Middle frontal gyrus (tissue), 1 donor: ENCODE measurements at regions not wholly inside any gene's neighbourhood (a gene's known extent, or its start where the extent isn't known, plus 50 kb on each side); places are given as distances from the start of the nearest gene placed in this dataset.

Experiments
- DNase-seq: peaks from one replicate; pipeline ENCODE4 v3.0.0-alpha.2; 2015; ENCODE audit warnings: low spot score; ENCODE audit errors: extremely low spot score

- no peak for DNase-seq
Observed at GRCh38 chr9:29656641-29657406, 2083.5 kb upstream of the C9orf72 start.

GRCh38 chr9:29657821-29658220, 2084.5 kb upstream of the C9orf72 start:
- DNase-seq: no peak

GRCh38 chr9:29659014-29659413, 2085.7 kb upstream of the C9orf72 start:
- no peak for DNase-seq

GRCh38 chr9:29659736-29660135, 2086.5 kb upstream of the C9orf72 start:
- no peak for DNase-seq

- no peak for DNase-seq
Observed at GRCh38 chr9:29668732-29669131, 2095.5 kb upstream of the C9orf72 start.

GRCh38 chr9:29669613-29670012, 2096.3 kb upstream of the C9orf72 start:
- no peak for DNase-seq

- DNase-seq: no peak
Observed at GRCh38 chr9:29685531-29685930, 2112.2 kb upstream of the C9orf72 start.

- DNase-seq: no peak
Observed at GRCh38 chr9:29691145-29691544, 2117.9 kb upstream of the C9orf72 start.

- DNase-seq: no peak
Observed at GRCh38 chr9:29691758-29692407, 2118.6 kb upstream of the C9orf72 start.

- DNase-seq: no peak
Observed at GRCh38 chr9:29697011-29697410, 2123.7 kb upstream of the C9orf72 start.

- DNase-seq: no peak
Observed at GRCh38 chr9:29701559-29701958, 2128.3 kb upstream of the C9orf72 start.

- DNase-seq: no peak
Observed at GRCh38 chr9:29701971-29702370, 2128.7 kb upstream of the C9orf72 start.

- DNase-seq: no peak
Observed at GRCh38 chr9:29714860-29715259, 2141.6 kb upstream of the C9orf72 start.

- DNase-seq: no peak
Observed at GRCh38 chr9:29717631-29718030, 2144.3 kb upstream of the C9orf72 start.

GRCh38 chr9:29730163-29730562, 2156.9 kb upstream of the C9orf72 start:
- no peak for DNase-seq

GRCh38 chr9:29740518-29740917, 2167.2 kb upstream of the C9orf72 start:
- DNase-seq: no peak

GRCh38 chr9:29741169-29741568, 2167.9 kb upstream of the C9orf72 start:
- no peak for DNase-seq

- DNase-seq: no peak
Observed at GRCh38 chr9:29750062-29750461, 2176.8 kb upstream of the C9orf72 start.

GRCh38 chr9:29751226-29751625, 2177.9 kb upstream of the C9orf72 start:
- no peak for DNase-seq

GRCh38 chr9:29753638-29754037, 2180.4 kb upstream of the C9orf72 start:
- no peak for DNase-seq

GRCh38 chr9:29769019-29769418, 2195.7 kb upstream of the C9orf72 start:
- DNase-seq: no peak

GRCh38 chr9:29773676-29774075, 2200.4 kb upstream of the C9orf72 start:
- DNase-seq: no peak

- no peak for DNase-seq
Observed at GRCh38 chr9:29775491-29775890, 2202.2 kb upstream of the C9orf72 start.
